Left renal pelvis (tissue), 4 donors: ENCODE measurements at regions not wholly inside any gene's neighbourhood (a gene's known extent, or its start where the extent isn't known, plus 50 kb on each side); places are given as distances from the start of the nearest gene placed in this dataset.
A peak's percentile ranks its signal among the peaks of the same experiment; 100 is the strongest.

ENCODE experiments used
- DNase-seq, 4 donors: peaks; one replicate each; pipeline ENCODE4 v3.0.0-alpha.2; 2013; ENCODE audit warnings: low read depth in 4 of 4, low spot score in 3 of 4

- no peak for DNase-seq
Observed at GRCh38 chr2:220503431-220503830, 876.0 kb downstream of the SLC4A3 start.

DNA sequence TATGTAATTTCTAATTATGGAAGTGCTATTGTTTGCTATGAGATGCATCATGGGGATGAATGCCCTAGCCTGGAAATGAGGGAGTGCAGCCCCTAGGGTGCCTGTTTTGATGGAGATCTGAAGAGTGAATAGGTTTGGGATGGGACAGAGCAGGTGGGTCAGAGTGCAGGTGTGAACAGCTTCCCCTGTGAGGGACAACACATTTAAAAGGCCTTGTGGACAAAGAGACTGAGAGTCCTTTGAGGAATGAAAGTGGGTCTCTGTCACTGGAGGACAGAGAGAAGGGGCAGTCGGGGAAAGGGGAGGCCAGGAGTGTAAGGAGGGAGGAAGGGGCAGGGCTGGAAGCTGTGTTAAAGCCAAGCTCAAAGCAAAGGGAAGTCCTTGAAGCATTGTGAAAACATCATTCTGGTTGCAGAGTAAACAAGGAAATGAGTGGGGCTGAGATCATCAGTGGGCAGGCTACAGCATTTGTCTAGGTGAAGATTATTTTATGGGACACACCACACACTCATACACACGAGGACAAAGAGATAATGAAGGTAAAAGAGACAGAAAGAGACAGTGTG, 877.6 kb downstream of the SLC4A3 start:
- DNase-seq, result no peak

- no peak for DNase-seq
Observed at GRCh38 chr2:220506466-220506865, 879.0 kb downstream of the SLC4A3 start.

DNA sequence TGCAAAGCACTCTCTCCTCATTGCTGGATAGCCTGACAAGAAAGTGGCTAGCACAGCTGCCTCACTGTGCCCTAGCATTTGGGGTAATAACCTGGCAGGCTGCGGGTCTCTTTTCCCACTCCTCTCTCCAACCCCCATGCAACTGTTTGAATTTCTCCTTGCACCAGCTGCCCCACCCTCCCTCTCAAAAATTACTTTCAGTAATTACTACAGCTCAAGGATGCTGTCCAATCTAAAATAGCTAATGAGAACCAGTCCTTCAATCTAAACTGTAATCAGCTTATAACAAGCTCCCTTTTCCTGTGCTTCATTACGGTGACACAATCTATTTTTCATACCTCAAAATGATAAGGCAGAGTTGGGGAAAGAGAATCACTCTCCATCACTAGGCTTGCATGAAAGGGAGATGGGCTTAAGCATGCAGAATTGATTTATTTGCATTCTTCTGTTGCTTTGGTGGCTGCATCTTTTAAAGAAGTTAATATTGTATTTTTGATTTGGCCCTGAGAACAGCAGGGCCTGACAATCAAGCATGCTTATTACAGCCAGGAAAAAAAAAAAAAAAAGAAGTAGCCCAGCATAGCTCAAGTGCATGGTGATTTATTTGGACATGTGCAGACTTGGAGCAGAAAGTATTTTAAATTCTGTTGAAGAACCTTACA, 881.8 kb downstream of the SLC4A3 start:
- DNase-seq, result no peak

DNA sequence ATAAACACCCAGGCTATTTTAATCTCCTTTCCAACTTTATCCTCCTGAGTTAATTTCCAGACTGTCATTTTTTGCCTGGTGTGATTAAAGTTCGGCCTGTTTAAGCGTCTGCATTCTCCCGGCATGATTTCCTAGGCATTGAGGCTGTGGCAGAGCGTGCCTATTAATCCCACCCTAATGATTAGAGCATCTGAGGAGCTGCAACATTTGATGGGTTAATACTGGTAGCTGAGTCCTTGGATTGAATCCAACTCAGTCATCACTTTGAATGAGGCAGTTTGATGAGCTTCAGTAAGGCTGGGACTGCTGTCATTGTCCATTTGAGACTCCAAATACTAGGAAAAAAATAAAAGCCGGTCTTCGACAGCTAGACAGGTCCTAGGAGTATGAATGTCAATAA, 882.5 kb downstream of the SLC4A3 start:
- no peak for DNase-seq

DNA sequence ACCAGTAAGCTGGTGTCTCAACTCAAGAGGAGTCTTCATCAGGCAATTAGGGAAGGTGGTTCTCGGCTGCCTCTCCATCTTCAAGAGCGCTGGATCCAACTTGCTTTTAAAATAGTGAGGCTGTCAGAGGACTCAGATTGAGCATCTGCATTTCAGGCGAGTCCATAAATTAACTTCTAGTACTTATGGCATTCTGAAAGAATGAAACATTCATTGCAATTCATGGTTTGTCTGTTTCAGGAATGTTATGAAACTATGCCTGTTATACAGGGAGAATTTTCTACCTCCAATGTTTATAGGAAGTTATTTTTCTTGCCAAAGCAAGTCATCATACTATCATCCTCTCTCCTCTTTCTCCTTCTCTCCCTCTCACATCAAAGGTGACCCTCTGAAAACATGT, 883.2 kb downstream of the SLC4A3 start:
- no peak for DNase-seq

DNA sequence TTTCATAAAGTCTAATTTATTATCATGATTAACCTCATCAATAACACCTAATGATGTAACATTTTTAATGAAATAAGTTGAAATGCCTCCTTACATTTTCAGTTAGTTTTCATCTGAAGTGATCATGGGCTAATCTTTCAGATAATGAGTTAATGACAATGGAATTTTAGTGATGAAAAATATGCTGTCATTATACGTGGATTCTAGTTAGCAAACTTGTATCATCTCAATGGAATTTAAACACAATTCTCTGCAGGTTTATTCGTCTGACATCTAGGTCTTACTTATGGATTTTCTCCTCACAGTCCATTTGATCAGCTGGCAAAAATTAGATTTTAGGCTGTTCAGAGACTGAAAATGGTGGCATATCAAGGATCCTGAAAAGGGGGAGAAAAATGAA, 885.0 kb downstream of the SLC4A3 start:
- DNase-seq, result no peak

- DNase-seq, result no peak
Observed at GRCh38 chr2:220513573-220514288, 886.3 kb downstream of the SLC4A3 start.

DNA sequence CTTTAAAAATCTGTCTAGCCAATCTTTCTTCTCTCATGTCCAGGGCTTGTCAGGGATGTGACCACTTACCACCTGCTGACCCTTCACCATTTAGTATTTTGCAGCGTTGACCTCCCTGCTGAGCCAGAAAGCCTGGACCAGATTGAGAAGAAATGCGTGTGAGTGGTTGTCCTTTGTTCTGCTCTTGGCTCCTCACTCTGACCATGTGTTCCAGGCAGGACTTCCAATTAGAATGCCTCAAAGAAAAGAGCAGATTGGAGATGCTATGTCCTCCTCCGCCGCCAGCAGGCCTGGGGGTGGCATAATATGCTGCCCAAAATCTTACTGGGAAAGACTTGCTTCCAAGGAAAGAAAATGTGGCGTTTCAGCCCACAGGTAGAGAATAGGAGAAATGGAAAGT, 894.1 kb downstream of the SLC4A3 start:
- no peak for DNase-seq

- DNase-seq, result no peak
Observed at GRCh38 chr2:220528180-220528675, 900.8 kb downstream of the SLC4A3 start.

- no peak for DNase-seq
Observed at GRCh38 chr2:220531216-220531615, 903.8 kb downstream of the SLC4A3 start.

- DNase-seq, result no peak
Observed at GRCh38 chr2:220533485-220533884, 906.1 kb downstream of the SLC4A3 start.

DNA sequence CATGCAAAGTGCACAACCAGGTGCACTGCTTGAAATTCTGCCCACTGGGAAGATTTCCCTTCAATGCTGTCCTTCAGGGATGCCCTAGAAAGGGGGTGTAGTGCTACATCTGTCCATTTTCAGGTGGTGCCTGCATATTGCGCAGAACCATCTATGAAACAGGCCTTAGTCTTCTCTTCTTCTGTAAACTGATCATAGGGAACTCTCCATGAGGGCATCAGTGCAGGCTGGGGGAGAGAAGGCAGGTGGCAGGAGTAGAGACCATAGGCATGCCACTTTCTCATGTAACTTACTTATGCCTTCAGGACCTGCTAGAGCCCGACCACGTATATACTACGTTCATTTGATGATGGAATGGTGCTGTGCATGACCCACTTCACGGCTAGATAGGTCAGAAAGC, 912.1 kb downstream of the SLC4A3 start:
- no peak for DNase-seq

DNA sequence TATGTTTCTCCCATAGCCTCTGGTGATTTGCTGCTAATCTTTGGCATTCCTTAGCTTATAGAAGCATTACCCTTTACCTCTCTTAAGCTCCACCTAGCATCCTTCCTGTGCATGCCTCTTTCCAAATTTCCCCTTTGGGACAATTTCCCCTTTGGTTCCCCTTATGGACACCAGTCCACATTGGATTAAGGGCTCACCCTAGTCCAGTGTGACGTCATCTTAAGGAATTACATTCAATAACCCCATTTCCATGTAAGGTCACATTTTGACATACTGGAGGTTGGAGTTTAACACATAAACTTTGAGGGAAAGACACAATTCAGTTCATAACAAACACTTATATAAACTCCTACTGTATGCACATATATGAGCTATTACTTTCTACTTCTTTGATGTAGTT, 916.6 kb downstream of the SLC4A3 start:
- no peak for DNase-seq

GRCh38 chr2:220550995-220551700, 923.7 kb downstream of the SLC4A3 start:
- no peak for DNase-seq

GRCh38 chr2:220552790-220553535, 925.5 kb downstream of the SLC4A3 start:
- peak in 1 of 4 donors; percentile 19 for DNase-seq

DNA sequence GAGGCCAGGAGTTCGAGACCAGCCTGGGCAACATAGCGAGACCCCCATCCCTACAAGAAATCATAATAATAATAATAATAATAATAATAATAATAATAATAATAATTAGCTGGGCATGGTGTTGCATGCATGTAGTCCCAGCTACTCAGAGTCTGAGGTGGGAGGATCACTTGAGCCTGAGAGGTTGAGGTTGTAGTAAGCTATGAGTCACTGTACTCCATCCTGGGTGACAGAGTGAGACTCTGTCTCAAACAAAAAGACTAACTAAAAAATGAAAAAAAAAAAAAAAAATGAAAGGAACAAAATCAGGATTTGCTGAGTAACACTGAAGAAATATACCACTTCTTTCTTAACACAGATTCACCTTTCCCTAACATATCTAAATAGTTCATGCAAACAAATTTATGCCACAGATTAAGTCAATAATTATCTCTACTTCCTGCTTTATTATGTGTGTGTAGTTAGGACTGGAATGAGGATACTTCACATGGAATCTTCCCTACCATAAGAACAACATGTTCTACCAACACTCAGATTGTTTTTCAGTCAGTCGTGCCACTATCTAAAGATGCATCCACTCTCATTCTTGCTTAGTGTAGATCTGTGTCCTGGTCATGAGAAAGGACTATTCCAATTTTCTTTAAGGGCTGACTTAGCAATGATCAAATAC, 928.7 kb downstream of the SLC4A3 start:
- DNase-seq, result no peak

DNA sequence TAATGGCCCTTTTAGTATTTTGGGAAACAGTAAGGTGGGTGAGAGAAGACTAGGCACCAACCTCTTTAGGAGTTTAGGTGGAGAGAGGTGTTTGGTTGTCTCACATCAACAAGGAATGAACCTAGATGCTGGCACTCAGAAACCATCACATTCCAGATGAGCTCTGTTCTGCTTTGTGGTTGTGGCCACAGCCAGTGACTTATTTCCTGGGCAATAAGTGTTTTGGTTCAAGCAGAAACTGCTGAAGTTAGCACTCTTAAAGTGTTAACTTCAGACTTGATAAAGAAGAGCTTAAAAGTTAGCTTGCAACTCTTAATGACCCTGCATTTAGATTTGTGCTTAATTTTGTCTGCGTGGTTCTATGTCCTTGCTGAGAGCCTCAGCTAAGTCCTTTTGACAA, 929.2 kb downstream of the SLC4A3 start:
- DNase-seq, result no peak

DNA sequence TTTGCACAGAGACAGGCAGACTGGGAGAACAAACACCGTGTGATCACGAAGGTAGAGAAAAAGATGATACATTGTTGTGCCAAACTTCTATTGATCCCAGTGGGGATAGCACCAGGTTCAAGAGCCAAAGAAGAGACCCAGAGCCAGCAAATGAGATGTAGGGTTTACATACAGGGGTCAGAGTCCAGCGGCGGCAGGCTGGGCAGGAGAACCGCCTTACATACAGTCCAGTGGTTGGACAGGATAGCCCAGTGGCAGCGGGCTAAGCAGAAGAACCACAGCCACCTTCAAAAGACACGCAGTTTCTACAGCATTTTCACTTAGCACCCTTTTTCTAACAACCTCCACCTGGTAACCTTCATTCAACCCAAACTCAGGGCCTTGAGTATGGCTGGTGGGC, 932.8 kb downstream of the SLC4A3 start:
- DNase-seq, result no peak
